ENCODE measurements at regions not wholly inside any gene's neighbourhood (a gene's known extent, or its start where the extent isn't known, plus 50 kb on each side); places are given as distances from the start of the nearest gene placed in this dataset.

DNA sequence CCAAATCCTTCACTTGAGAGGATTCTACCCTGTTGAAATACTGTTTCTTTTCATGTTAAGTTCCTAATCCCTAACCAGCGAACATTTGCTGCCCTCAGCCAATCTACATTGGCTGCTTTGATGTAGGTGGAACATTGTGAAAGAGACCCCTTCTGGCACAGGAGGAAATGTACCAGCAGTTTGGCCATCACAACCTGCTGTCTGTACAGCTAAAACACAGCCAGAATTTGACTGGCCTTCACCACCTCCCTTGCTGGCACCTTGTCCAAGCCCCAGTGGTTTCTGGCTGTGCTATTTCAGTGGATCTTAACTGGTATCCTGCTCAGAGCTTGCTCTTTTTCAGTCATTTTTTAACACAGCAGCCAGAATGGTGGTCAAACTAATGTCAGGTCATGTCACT is 202.1 kb upstream of the EPHA7 start:
- peaks cover 0 to 7% (median 0%) of the 10 kb centered on the region in 8 donors for H3K9me3 ChIP-seq
- 68 to 88% (median 75%) methylated on average over 1 of the region's 1 CpG for WGBS, 5 donors
- DNase-seq, result no peak
- H3K27ac ChIP-seq, result no peak overlapping the region
- intact Hi-C loops (cut with DNase I; ENCODE audit: low total_unique reads), result no loop called here
- H3K36me3 ChIP-seq, result no peaks in the 10 kb centered on the region
- H3K4me3 ChIP-seq, result no peak overlapping the region
- no peak for TF ChIP-seq POLR2A (IDR thresholded peaks at IDR 0.05)
- no peak for TF ChIP-seq POLR2AphosphoS5 (IDR thresholded peaks at IDR 0.05)
- TF ChIP-seq CTCF (IDR thresholded peaks at IDR 0.05 in 8 of 11, conservative IDR thresholded peaks at IDR 0.05 in 3 of 11), result no peak
- H3K4me1 ChIP-seq, result no peaks in the 10 kb centered on the region
- no peaks in the 10 kb centered on the region for H3K27me3 ChIP-seq (replicated peaks in 1 of 7)

GRCh38 chr6:93604951-93605350 is 185.6 kb upstream of the EPHA7 start:
- Histone ChIP-seq H3K36me3 (no peaks in the 10 kb centered on the region), H3K9me3 (no peaks in the 10 kb centered on the region), H3K27me3 (replicated peaks in 1 of 7) (no peaks in the 10 kb centered on the region), H3K4me3 (no peak overlapping the region), H3K4me1 (no peaks in the 10 kb centered on the region), H3K27ac (no peak overlapping the region)
- intact Hi-C loops (cut with DNase I; ENCODE audit: low total_unique reads), result no loop called here
- DNase-seq, result no peak
- WGBS, 5 donors, result 87 to 94% (median 90%) methylated on average over 7 of the region's 7 CpGs
- no peak for TF ChIP-seq POLR2AphosphoS5 (IDR thresholded peaks at IDR 0.05)
- no peak for TF ChIP-seq CTCF (IDR thresholded peaks at IDR 0.05 in 8 of 11, conservative IDR thresholded peaks at IDR 0.05 in 3 of 11)
- no peak for TF ChIP-seq POLR2A (IDR thresholded peaks at IDR 0.05)

DNA sequence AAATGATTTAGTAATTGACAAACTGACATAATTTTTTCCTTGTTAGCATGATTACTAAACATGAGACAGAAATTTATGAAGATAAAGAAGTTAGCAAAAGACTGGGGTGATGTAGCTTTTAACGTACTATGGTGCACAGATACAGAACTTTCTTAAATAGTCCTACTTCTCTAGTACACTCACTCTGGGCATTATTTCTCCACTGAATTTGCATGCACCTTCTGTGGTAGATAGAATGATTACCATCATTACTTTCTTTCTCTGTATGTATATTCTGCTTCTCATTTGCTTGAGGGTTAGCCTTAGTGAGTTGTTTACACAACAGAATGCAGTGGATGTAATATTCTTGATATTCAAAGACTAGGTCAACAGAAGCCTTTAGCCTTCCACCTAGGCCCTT is 173.1 kb upstream of the EPHA7 start:
- intact Hi-C loops (cut with DNase I; ENCODE audit: low total_unique reads), result no loop called here
- TF ChIP-seq POLR2AphosphoS5 (IDR thresholded peaks at IDR 0.05) (no peak), POLR2A (IDR thresholded peaks at IDR 0.05) (no peak)
- H3K27ac ChIP-seq, result no peak overlapping the region
- WGBS, 5 donors, result 79 to 91% (median 86%) methylated on average over 1 of the region's 1 CpG
- no peaks in the 10 kb centered on the region for H3K27me3 ChIP-seq (replicated peaks in 1 of 7)
- no peaks in the 10 kb centered on the region for H3K4me1 ChIP-seq
- H3K36me3 ChIP-seq, result no peaks in the 10 kb centered on the region
- peaks cover 0 to 12% (median 0%) of the 10 kb centered on the region in 8 donors for H3K9me3 ChIP-seq
- DNase-seq, result no peak
- no peak overlapping the region for H3K4me3 ChIP-seq

DNA sequence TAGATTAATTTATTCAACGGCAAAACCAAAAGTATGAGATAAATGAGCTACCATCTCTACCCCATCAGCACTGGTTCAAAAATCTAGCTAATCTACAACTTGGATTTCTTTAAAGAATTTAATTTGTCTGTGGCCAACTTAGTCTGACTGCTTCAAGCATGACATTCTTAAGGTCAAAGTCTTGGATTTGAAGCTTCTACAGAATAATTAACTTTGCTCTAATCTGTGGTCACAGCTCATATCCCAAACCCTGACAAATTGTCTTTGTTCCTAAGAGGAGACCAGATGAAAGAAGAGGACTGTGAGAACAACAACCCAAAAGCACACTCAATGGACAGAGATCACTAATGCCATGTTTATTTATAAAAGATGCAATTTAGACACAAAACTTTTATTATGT is 166.9 kb upstream of the EPHA7 start:
- Histone ChIP-seq H3K27me3 (replicated peaks in 1 of 7) (no peaks in the 10 kb centered on the region), H3K9me3 (peaks cover 0 to 4% (median 0%) of the 10 kb centered on the region in 8 donors), H3K36me3 (no peaks in the 10 kb centered on the region), H3K4me1 (no peaks in the 10 kb centered on the region), H3K27ac (no peak overlapping the region), H3K4me3 (no peak overlapping the region)
- WGBS, 5 donors, result 24 to 94% (median 90%) methylated on average over 1 of the region's 1 CpG
- no peak for DNase-seq
- no peak for TF ChIP-seq CTCF (IDR thresholded peaks at IDR 0.05 in 8 of 11, conservative IDR thresholded peaks at IDR 0.05 in 3 of 11)
- TF ChIP-seq POLR2A (IDR thresholded peaks at IDR 0.05), result no peak
- TF ChIP-seq POLR2AphosphoS5 (IDR thresholded peaks at IDR 0.05), result no peak
- intact Hi-C loops (cut with DNase I; ENCODE audit: low total_unique reads), result no loop called here

GRCh38 chr6:93584300-93584699 is 164.9 kb upstream of the EPHA7 start:
- Histone ChIP-seq H3K4me1 (no peaks in the 10 kb centered on the region), H3K27me3 (replicated peaks in 1 of 7) (no peaks in the 10 kb centered on the region), H3K27ac (no peak overlapping the region), H3K9me3 (no peaks in the 10 kb centered on the region), H3K36me3 (no peaks in the 10 kb centered on the region), H3K4me3 (no peak overlapping the region)
- intact Hi-C loops (cut with DNase I; ENCODE audit: low total_unique reads), result no loop called here
- DNase-seq, result no peak
- no peak for TF ChIP-seq POLR2A (IDR thresholded peaks at IDR 0.05)
- no peak for TF ChIP-seq POLR2AphosphoS5 (IDR thresholded peaks at IDR 0.05)
- no peak for TF ChIP-seq CTCF (IDR thresholded peaks at IDR 0.05 in 8 of 11, conservative IDR thresholded peaks at IDR 0.05 in 3 of 11)
